ENCODE measurements at regions not wholly inside any gene's neighbourhood (a gene's known extent, or its start where the extent isn't known, plus 50 kb on each side); places are given as distances from the start of the nearest gene placed in this dataset.

DNA sequence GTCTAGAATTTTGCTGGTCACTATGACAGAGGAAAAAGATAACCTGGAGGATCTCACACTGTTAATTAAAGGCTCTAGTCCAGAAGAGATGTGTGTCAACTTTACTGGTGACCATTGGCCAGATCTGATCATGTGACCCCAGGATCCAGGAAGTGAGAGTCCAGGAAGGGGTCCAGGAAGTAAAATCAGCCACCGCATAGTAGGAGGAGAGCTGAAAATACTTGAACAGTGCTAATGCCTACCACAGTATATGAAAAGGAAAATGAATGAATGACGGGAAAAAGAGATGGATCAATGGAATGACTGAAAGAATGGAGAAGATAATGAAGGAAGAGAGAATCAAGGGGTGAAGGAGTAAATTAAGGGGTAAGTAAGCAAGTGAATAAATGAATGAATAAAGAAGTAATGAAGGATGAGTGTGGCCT is 415.3 kb downstream of the RPS24 start:
- no peak for DNase-seq
- no peak for ATAC-seq
- Histone ChIP-seq H3K27ac (no peak overlapping the region), H3K4me3 (no peak overlapping the region), H3K27me3 (no peaks in the 10 kb centered on the region), H3K9me3 (no peaks in the 10 kb centered on the region), H3K36me3 (no peaks in the 10 kb centered on the region), H3K4me1 (no peaks in the 10 kb centered on the region)
- intact Hi-C loops (cut with DNase I) = no loop called here
- TF ChIP-seq, protein P1, sequence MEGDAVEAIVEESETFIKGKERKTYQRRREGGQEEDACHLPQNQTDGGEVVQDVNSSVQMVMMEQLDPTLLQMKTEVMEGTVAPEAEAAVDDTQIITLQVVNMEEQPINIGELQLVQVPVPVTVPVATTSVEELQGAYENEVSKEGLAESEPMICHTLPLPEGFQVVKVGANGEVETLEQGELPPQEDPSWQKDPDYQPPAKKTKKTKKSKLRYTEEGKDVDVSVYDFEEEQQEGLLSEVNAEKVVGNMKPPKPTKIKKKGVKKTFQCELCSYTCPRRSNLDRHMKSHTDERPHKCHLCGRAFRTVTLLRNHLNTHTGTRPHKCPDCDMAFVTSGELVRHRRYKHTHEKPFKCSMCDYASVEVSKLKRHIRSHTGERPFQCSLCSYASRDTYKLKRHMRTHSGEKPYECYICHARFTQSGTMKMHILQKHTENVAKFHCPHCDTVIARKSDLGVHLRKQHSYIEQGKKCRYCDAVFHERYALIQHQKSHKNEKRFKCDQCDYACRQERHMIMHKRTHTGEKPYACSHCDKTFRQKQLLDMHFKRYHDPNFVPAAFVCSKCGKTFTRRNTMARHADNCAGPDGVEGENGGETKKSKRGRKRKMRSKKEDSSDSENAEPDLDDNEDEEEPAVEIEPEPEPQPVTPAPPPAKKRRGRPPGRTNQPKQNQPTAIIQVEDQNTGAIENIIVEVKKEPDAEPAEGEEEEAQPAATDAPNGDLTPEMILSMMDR (IDR thresholded peaks at IDR 0.05) = no peak

DNA sequence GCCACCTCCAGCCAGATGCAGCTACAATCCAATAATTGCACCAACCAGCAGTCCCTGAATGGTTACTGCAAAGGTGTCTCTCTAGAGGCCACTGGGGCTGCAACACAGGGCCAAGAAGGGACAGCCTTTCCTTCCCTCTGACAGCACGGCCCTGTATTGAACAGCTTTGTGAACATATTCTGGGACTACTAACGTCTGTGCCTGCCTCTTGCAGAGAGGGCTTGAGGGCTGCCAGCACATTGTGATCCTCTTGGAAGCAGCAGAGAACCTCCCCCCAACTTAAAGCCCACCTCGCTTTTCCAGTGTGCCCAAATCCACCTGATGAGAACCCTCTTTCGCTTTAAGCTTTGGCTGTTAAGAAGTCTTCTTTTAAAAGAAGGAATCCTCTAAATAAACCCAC is 415.9 kb downstream of the RPS24 start:
- Histone ChIP-seq H3K27ac (no peak overlapping the region), H3K27me3 (no peaks in the 10 kb centered on the region), H3K9me3 (no peaks in the 10 kb centered on the region), H3K4me3 (no peak overlapping the region), H3K36me3 (no peaks in the 10 kb centered on the region), H3K4me1 (no peaks in the 10 kb centered on the region)
- TF ChIP-seq, protein P1 (IDR thresholded peaks at IDR 0.05) = no peak
- intact Hi-C loops (cut with DNase I) = no loop called here
- ATAC-seq = no peak
- DNase-seq = no peak

DNA sequence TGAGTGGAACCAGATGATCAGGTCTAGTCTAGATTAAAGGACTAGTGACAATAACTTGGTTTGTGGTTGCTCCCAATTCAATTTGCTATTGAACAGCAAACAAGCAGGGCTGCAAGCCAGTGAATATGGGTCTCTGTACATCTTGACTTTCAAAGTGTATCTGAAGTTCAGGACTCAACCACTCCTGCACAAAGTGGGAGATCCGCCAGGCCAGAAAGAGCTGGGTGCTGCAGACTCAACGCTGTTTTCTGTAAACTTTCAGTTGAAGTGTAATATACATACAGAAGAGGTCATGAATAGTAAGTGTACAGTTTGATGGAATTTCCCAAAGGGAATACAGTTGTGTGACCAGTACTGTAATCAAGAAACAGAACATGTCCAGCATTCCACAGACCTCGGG is 416.6 kb downstream of the RPS24 start:
- no peak for ATAC-seq
- DNase-seq = no peak
- H3K36me3 ChIP-seq = no peaks in the 10 kb centered on the region

DNA sequence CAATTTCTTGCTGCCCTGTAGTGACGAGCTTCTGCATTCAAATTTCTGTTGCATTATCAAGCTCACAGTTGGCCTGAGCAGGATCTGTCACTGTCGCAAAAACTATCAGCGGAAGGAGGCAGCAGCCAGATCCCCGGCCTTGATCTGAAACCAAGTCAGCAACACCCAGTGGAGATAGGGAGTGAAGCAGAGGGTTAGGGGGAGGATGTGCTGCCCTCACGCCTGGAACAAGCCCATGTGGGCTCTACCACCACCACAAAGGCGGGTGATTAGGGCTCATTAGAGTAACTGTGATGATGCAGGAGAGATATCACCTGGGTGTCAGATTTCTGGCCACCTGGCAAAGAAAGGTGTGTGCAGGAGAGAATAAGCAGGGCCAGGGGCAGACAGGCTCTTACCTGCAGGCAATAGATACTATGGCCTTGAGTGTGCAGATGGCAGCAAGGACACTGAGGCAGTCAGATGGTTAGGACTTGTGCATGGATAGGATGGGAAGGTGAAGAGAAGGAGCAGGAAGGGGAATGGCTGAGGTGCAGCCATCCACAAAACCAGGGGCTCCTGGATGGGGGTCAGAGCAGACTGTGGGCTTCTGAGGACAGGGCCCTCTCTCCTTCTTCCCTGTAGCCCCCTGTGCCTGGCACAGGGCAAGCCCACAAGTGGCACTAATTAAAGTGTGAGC is 417.3 kb downstream of the RPS24 start:
- Histone ChIP-seq H3K4me3 (no peak overlapping the region), H3K27ac (no peak overlapping the region), H3K36me3 (no peaks in the 10 kb centered on the region), H3K27me3 (no peaks in the 10 kb centered on the region), H3K4me1 (no peaks in the 10 kb centered on the region), H3K9me3 (no peaks in the 10 kb centered on the region)
- intact Hi-C loops (cut with DNase I) = no loop called here
- TF ChIP-seq, protein P1 (IDR thresholded peaks at IDR 0.05) = no peak
- ATAC-seq = no peak
- DNase-seq = no peak

More for the DNA sequence above, 416.6 kb downstream of the RPS24 start:
- Histone ChIP-seq H3K9me3 (no peaks in the 10 kb centered on the region), H3K27me3 (no peaks in the 10 kb centered on the region), H3K4me1 (no peaks in the 10 kb centered on the region), H3K4me3 (no peak overlapping the region), H3K27ac (no peak overlapping the region)
- intact Hi-C loops (cut with DNase I) = no loop called here
- TF ChIP-seq, protein P1 (IDR thresholded peaks at IDR 0.05) = no peak

DNA sequence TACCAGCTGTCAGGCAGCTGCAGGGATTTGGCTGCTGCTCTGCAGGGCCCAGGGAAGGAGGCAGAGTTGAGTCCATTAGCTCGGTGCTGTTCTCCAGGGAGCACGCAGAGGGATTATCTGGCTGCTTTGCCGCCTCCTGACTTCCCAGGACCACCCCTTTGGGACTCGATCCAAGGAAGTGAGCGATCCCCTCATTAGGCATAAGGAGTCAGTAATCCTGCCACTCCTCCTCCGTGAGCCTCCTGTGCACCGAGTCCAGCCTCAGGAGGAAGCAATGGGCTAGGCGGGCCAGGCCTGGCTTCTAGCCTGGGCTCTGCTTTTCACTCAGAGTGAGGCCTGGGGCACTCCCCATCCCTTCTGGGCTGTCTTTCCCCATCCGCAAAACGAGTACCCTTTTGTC is 417.9 kb downstream of the RPS24 start:
- ATAC-seq (no peak), DNase-seq (peak in 1 of 4 donors; percentile 58)
- TF ChIP-seq, protein P1 (IDR thresholded peaks at IDR 0.05) = no peak
- no peaks in the 10 kb centered on the region for H3K36me3 ChIP-seq
- no peak overlapping the region for H3K4me3 ChIP-seq
- H3K9me3 ChIP-seq = no peaks in the 10 kb centered on the region
- H3K27me3 ChIP-seq = no peaks in the 10 kb centered on the region
- no peak overlapping the region for H3K27ac ChIP-seq
- intact Hi-C loops (cut with DNase I) = no loop called here
- no peaks in the 10 kb centered on the region for H3K4me1 ChIP-seq

Measured in left lung (tissue), 4 donors.